ENCODE measurements at regions not wholly inside any gene's neighbourhood (a gene's known extent, or its start where the extent isn't known, plus 50 kb on each side); places are given as distances from the start of the nearest gene placed in this dataset.

DNA sequence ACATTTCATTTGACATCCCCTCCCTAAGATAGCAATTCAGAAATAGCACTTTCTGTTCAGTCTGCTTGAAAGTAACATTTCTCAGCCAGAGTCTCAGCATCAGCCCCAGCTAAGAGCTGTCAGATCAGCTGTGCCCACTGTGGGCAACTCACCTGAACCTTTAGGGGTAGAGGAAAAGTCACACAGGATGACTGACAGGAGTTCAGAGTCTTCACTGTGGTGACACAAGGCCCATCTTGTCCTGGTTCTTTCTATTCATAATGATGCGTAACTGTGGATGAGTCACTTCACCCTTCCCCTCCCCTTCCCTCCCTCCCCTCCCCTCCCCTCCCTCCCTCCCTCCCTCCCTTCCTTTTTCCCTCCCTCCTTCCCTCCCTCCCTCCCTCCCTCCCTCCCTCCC is 96.1 kb upstream of the RASGRP1 start:
- H3K36me3 ChIP-seq (ENCODE audit: control insufficient read depth, insufficient read depth, low read length) = no peaks in the 10 kb centered on the region
- no peaks in the 10 kb centered on the region for H3K9me3 ChIP-seq
- CTCF ChIA-PET = no interaction called here
- no peaks in the 10 kb centered on the region for H3K4me1 Mint-ChIP-seq (ENCODE audit: low read depth, unreplicated experiment)
- DNase-seq = no peak
- intact Hi-C loops (cut with micrococcal nuclease; ENCODE audit: unreplicated experiment) = no loop called here
- H3K36me3 Mint-ChIP-seq (ENCODE audit: insufficient read depth, unreplicated experiment) = no peaks in the 10 kb centered on the region
- POLR2A ChIA-PET = no interaction called here
- no peaks in the 10 kb centered on the region for H3K4me1 ChIP-seq
- no peaks in the 10 kb centered on the region for H3K9me3 Mint-ChIP-seq (ENCODE audit: unreplicated experiment)
- H3K4me3 Mint-ChIP-seq (ENCODE audit: unreplicated experiment) = no peak overlapping the region
- TF ChIP-seq CTCF (IDR thresholded peaks at IDR 0.05; ENCODE audit: insufficient read depth in 1 of 2, low read depth in 1 of 2, low read length in 1 of 2, severe bottlenecking in 1 of 2, unreplicated experiment in 1 of 2) = no peak
- H3K27me3 ChIP-seq (replicated peaks; ENCODE audit: control insufficient read depth, insufficient read depth, low read length) = no peaks in the 10 kb centered on the region
- no peak overlapping the region for H3K27ac Mint-ChIP-seq (ENCODE audit: unreplicated experiment)
- no TSS peak for BruUV-seq (replicated peaks)
- H3K4me3 ChIP-seq (ENCODE audit: low read depth, low read length) = no peak overlapping the region
- peaks cover 8% of the 10 kb centered on the region for H3K27me3 Mint-ChIP-seq (ENCODE audit: insufficient read depth, unreplicated experiment)

- Mint-ChIP-seq H3K9me3 (ENCODE audit: unreplicated experiment) (no peaks in the 10 kb centered on the region), H3K27me3 (ENCODE audit: insufficient read depth, unreplicated experiment) (peaks cover 17% of the 10 kb centered on the region), H3K36me3 (ENCODE audit: insufficient read depth, unreplicated experiment) (no peaks in the 10 kb centered on the region), H3K4me1 (ENCODE audit: low read depth, unreplicated experiment) (no peaks in the 10 kb centered on the region), H3K27ac (ENCODE audit: unreplicated experiment) (no peak overlapping the region), H3K4me3 (ENCODE audit: unreplicated experiment) (no peak overlapping the region)
- Histone ChIP-seq H3K36me3 (ENCODE audit: control insufficient read depth, insufficient read depth, low read length) (no peaks in the 10 kb centered on the region), H3K4me1 (no peaks in the 10 kb centered on the region), H3K4me3 (ENCODE audit: low read depth, low read length) (no peak overlapping the region), H3K9me3 (no peaks in the 10 kb centered on the region), H3K27me3 (replicated peaks; ENCODE audit: control insufficient read depth, insufficient read depth, low read length) (no peaks in the 10 kb centered on the region)
- ChIA-PET POLR2A (no interaction called here), CTCF (no interaction called here)
- no peak for DNase-seq
- intact Hi-C loops (cut with micrococcal nuclease; ENCODE audit: unreplicated experiment) = no loop called here
- no TSS peak for BruUV-seq (replicated peaks)
- no peak for TF ChIP-seq CTCF (IDR thresholded peaks at IDR 0.05; ENCODE audit: insufficient read depth in 1 of 2, low read depth in 1 of 2, low read length in 1 of 2, severe bottlenecking in 1 of 2, unreplicated experiment in 1 of 2)
Observed at GRCh38 chr15:38662033-38662802, 97.6 kb upstream of the RASGRP1 start.

DNA sequence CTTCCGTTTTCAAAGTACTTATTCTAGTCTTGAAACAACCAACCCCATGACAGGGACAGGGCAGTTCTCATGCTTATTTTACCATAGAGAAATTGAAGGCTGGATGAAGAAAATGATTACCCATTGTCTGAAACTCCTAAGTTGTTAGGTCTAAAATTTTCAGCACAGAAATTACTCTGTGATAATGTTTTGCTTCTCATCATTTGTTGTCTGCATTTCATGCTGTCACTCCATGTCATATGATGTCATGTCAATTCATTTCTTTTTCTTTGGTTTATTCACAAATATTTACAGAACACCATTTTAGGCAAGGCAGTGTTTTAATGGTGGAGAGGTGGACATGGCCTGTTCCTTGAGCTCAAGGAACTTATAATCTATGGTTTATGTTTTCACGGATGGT is 98.2 kb upstream of the RASGRP1 start:
- Mint-ChIP-seq H3K4me1 (ENCODE audit: low read depth, unreplicated experiment) (no peaks in the 10 kb centered on the region), H3K27ac (ENCODE audit: unreplicated experiment) (no peak overlapping the region), H3K36me3 (ENCODE audit: insufficient read depth, unreplicated experiment) (no peaks in the 10 kb centered on the region), H3K9me3 (ENCODE audit: unreplicated experiment) (no peaks in the 10 kb centered on the region), H3K27me3 (ENCODE audit: insufficient read depth, unreplicated experiment) (peaks cover 17% of the 10 kb centered on the region), H3K4me3 (ENCODE audit: unreplicated experiment) (no peak overlapping the region)
- H3K4me1 ChIP-seq = no peaks in the 10 kb centered on the region
- no peak overlapping the region for H3K4me3 ChIP-seq (ENCODE audit: low read depth, low read length)
- no peaks in the 10 kb centered on the region for H3K27me3 ChIP-seq (replicated peaks; ENCODE audit: control insufficient read depth, insufficient read depth, low read length)
- no peaks in the 10 kb centered on the region for H3K36me3 ChIP-seq (ENCODE audit: control insufficient read depth, insufficient read depth, low read length)
- no peaks in the 10 kb centered on the region for H3K9me3 ChIP-seq
- intact Hi-C loops (cut with micrococcal nuclease; ENCODE audit: unreplicated experiment) = no loop called here
- no TSS peak for BruUV-seq (replicated peaks)
- CTCF ChIA-PET = no interaction called here
- no peak for DNase-seq
- POLR2A ChIA-PET = no interaction called here
- TF ChIP-seq CTCF (IDR thresholded peaks at IDR 0.05; ENCODE audit: insufficient read depth in 1 of 2, low read depth in 1 of 2, low read length in 1 of 2, severe bottlenecking in 1 of 2, unreplicated experiment in 1 of 2) = no peak

Data from Caco-2 (cell line).